ENCODE measurements at regions not wholly inside any gene's neighbourhood (a gene's known extent, or its start where the extent isn't known, plus 50 kb on each side); places are given as distances from the start of the nearest gene placed in this dataset.
A peak's percentile ranks its signal among the peaks of the same experiment; 100 is the strongest.

DNA sequence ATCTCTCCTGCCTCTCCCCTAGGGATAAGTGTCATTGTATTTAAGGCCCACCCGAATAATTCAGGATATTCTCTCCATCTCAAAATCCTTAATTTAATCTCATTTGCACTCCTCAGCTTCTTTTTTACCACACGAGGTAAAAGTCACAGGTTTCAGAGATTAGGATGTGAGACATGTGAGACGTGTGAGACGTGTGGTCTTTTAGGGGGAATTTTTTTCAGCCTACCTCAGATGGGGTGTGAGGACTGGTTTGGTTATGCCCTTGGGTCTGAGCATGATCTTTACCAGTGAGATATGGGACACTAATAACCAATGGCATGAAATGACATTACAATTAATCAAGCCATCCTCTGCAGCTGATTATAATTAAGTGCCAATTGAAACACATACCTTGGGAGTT is 324.2 kb downstream of the BMP2 start:
- Mint-ChIP-seq H3K27me3 (ENCODE audit: low read depth) (no peaks in the 10 kb centered on the region), H3K36me3 (ENCODE audit: low read depth) (no peaks in the 10 kb centered on the region), H3K9me3 (ENCODE audit: low read depth) (peaks cover 11% of the 10 kb centered on the region), H3K4me3 (ENCODE audit: unreplicated experiment) (no peak overlapping the region), H3K4me1 (ENCODE audit: low read depth) (no peaks in the 10 kb centered on the region), H3K27ac (ENCODE audit: unreplicated experiment) (no peak overlapping the region)
- DNase-seq (ENCODE audit: low spot score) = no peak
- TF ChIP-seq, protein P1, sequence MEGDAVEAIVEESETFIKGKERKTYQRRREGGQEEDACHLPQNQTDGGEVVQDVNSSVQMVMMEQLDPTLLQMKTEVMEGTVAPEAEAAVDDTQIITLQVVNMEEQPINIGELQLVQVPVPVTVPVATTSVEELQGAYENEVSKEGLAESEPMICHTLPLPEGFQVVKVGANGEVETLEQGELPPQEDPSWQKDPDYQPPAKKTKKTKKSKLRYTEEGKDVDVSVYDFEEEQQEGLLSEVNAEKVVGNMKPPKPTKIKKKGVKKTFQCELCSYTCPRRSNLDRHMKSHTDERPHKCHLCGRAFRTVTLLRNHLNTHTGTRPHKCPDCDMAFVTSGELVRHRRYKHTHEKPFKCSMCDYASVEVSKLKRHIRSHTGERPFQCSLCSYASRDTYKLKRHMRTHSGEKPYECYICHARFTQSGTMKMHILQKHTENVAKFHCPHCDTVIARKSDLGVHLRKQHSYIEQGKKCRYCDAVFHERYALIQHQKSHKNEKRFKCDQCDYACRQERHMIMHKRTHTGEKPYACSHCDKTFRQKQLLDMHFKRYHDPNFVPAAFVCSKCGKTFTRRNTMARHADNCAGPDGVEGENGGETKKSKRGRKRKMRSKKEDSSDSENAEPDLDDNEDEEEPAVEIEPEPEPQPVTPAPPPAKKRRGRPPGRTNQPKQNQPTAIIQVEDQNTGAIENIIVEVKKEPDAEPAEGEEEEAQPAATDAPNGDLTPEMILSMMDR (IDR thresholded peaks at IDR 0.05) = no peak

DNA sequence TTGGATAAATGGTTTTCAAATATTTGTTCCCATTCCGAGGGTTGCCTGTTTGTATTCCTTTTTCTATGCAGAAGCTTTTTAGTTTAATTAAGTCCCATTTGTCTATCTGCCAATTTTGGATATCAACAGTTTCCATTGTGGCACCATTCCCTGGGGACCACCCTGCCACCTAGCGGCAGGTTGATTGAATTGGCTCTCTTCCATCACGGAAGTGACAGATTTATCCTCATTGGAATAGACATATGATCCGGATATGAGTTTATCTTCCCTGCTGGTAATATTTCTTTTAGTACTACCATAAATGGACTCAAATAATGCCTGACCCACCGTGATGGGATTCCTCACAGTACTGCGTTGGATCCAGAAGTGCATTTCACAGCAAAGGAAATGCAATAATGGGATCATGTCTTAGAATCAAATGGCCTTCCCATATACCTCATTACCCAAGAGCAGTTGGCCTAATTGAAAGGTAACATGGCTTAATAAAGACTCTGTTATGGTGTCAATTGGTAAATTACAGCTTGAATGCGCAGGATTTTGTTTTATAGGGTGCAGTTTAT is 327.0 kb downstream of the BMP2 start:
- DNase-seq (ENCODE audit: low spot score) = no peak
- Mint-ChIP-seq H3K9me3 (ENCODE audit: low read depth) (peaks cover 27% of the 10 kb centered on the region), H3K27me3 (ENCODE audit: low read depth) (no peaks in the 10 kb centered on the region), H3K27ac (ENCODE audit: unreplicated experiment) (no peak overlapping the region), H3K4me1 (ENCODE audit: low read depth) (no peaks in the 10 kb centered on the region), H3K4me3 (ENCODE audit: unreplicated experiment) (no peak overlapping the region), H3K36me3 (ENCODE audit: low read depth) (no peaks in the 10 kb centered on the region)
- TF ChIP-seq, protein P1 (IDR thresholded peaks at IDR 0.05) = peak; percentile 65

DNA sequence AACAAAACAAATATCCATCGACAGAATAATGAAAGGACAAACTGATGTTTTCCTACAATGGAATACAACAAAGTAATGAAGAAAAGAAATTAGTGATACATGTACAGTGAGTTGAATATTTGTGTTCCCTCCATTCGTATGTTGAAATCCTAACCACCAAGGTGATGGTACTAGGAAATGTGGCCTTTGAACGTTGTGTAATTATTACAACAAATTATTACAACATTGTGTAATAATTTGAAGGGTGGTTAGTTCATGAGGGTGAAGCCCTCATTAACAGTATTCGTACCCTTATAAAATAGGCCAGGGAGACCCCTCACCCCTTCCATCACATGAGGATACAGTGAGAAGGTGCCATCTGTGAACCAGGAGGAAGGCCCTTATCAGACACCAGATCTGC is 339.4 kb downstream of the BMP2 start:
- no peaks in the 10 kb centered on the region for H3K36me3 Mint-ChIP-seq (ENCODE audit: low read depth)
- TF ChIP-seq, protein P1 (IDR thresholded peaks at IDR 0.05) = no peak
- H3K4me3 Mint-ChIP-seq (ENCODE audit: unreplicated experiment) = no peak overlapping the region
- DNase-seq (ENCODE audit: low spot score) = no peak
- H3K4me1 Mint-ChIP-seq (ENCODE audit: low read depth) = no peaks in the 10 kb centered on the region
- peaks cover 5% of the 10 kb centered on the region for H3K27me3 Mint-ChIP-seq (ENCODE audit: low read depth)
- no peak overlapping the region for H3K27ac Mint-ChIP-seq (ENCODE audit: unreplicated experiment)
- no peaks in the 10 kb centered on the region for H3K9me3 Mint-ChIP-seq (ENCODE audit: low read depth)

DNA sequence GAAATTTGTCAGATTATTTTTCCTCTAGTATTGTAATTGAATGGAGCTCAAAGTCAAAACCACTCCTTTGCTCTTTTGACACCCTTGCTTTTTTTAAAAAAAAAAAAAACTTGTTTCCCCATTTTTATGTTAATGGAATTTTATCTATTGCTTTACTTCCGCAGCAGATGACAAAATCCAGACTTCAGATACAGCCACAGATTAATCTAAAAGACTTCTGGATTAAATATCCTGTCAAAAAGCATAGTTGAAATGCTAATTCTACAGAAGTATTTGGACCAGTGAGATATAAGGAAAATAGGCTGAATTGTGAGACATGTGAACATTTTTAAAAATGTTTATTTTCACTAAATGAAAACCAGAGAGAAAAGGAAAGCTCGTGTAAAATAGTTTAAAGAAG is 341.4 kb downstream of the BMP2 start:
- no peak overlapping the region for H3K4me3 Mint-ChIP-seq (ENCODE audit: unreplicated experiment)
- H3K36me3 Mint-ChIP-seq (ENCODE audit: low read depth) = no peaks in the 10 kb centered on the region
- H3K27ac Mint-ChIP-seq (ENCODE audit: unreplicated experiment) = no peak overlapping the region
- no peak for DNase-seq (ENCODE audit: low spot score)
- H3K9me3 Mint-ChIP-seq (ENCODE audit: low read depth) = no peaks in the 10 kb centered on the region
- H3K27me3 Mint-ChIP-seq (ENCODE audit: low read depth) = peaks cover 3% of the 10 kb centered on the region
- TF ChIP-seq, protein P1 (IDR thresholded peaks at IDR 0.05) = no peak
- H3K4me1 Mint-ChIP-seq (ENCODE audit: low read depth) = peaks cover under 1% of the 10 kb centered on the region

DNA sequence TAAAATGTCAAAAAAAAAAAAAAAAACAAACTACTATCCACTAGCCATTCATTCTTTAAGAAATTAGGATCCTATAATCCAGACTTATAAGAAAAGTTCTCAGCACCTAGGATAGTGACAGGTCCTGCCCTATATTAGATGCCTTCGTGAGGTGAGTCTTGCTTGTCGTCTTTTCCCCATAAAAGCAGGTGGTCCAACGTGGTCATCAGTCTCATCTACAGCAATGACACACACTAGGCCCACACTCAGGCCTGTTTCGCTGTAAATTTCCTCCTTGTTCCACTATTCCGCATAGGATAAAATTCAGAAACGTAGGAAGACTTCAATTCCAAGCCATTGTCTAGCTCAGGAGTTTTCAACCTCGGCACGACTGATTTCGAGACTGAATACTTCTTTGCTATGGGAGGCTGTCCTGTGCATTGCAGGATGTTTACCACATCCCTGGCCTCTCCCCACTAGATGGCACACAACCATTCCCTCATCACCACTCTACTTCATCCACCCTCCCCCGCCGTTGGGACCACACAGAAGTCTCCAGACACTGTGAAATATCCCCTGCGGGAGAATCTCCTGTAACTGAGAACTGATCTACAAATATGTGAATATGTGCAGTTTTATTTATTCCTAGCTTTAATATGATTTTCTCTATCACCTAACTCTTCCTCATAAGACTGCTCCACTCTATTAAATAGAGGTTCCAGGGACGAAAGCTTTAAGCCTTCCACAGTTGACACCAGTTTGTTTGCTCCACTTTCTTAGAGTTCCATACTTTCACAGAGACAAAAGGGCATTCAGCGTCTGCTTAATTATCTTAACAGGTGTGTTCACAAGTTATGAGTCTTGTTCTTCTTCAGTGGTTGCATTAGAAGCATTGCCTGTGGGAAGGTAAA is 346.3 kb downstream of the BMP2 start:
- TF ChIP-seq, protein P1 (IDR thresholded peaks at IDR 0.05) = peak; percentile 73
- Mint-ChIP-seq H3K4me1 (ENCODE audit: low read depth) (peaks cover 3% of the 10 kb centered on the region), H3K4me3 (ENCODE audit: unreplicated experiment) (no peak overlapping the region), H3K36me3 (ENCODE audit: low read depth) (no peaks in the 10 kb centered on the region), H3K9me3 (ENCODE audit: low read depth) (no peaks in the 10 kb centered on the region), H3K27ac (ENCODE audit: unreplicated experiment) (no peak overlapping the region), H3K27me3 (ENCODE audit: low read depth) (no peaks in the 10 kb centered on the region)
- DNase-seq (ENCODE audit: low spot score) = no peak
